NCI-H1417 treated with DMSO at 0.1 percent for 48 hours (cell line): ENCODE measurements at regions not wholly inside any gene's neighbourhood (a gene's known extent, or its start where the extent isn't known, plus 50 kb on each side); places are given as distances from the start of the nearest gene placed in this dataset.
A peak's percentile ranks its signal among the peaks of the same experiment; 100 is the strongest.

Experiments
- DNase-seq: peaks from one replicate; lab custom pipeline; 2025; lab: John Stamatoyannopoulos, UW

- DNase-seq: no peak
These were observed 970.5 kb upstream of the SLC35B3 start for GRCh38 chr6:9405825-9406224.

- no peak for DNase-seq
These were observed 970.0 kb upstream of the SLC35B3 start for GRCh38 chr6:9405369-9405768.

- DNase-seq: no peak
These were observed 969.2 kb upstream of the SLC35B3 start for GRCh38 chr6:9404351-9405146.

- no peak for DNase-seq
These were observed 968.4 kb upstream of the SLC35B3 start for GRCh38 chr6:9403736-9404135.

GRCh38 chr6:9401960-9402359, 966.6 kb upstream of the SLC35B3 start:
- DNase-seq: no peak

GRCh38 chr6:9399916-9400315, 964.6 kb upstream of the SLC35B3 start:
- no peak for DNase-seq

- no peak for DNase-seq
These were observed 963.5 kb upstream of the SLC35B3 start for GRCh38 chr6:9398767-9399373.

GRCh38 chr6:9398071-9398766, 962.9 kb upstream of the SLC35B3 start:
- peak; percentile 78 for DNase-seq

GRCh38 chr6:9388596-9388995, 953.3 kb upstream of the SLC35B3 start:
- DNase-seq: no peak

- no peak for DNase-seq
These were observed 945.2 kb upstream of the SLC35B3 start for GRCh38 chr6:9380568-9380967.

GRCh38 chr6:9373308-9373707, 938.0 kb upstream of the SLC35B3 start:
- DNase-seq: no peak

GRCh38 chr6:9370480-9370879, 935.1 kb upstream of the SLC35B3 start:
- DNase-seq: no peak

GRCh38 chr6:9365378-9365777, 930.0 kb upstream of the SLC35B3 start:
- no peak for DNase-seq

- DNase-seq: no peak
These were observed 926.4 kb upstream of the SLC35B3 start for GRCh38 chr6:9361749-9362148.

- DNase-seq: no peak
These were observed 925.5 kb upstream of the SLC35B3 start for GRCh38 chr6:9360881-9361280.

- no peak for DNase-seq
These were observed 912.3 kb upstream of the SLC35B3 start for GRCh38 chr6:9347608-9348007.

GRCh38 chr6:9346923-9347322, 911.6 kb upstream of the SLC35B3 start:
- no peak for DNase-seq

- no peak for DNase-seq
These were observed 900.1 kb upstream of the SLC35B3 start for GRCh38 chr6:9335431-9335830.

- DNase-seq: no peak
These were observed 899.6 kb upstream of the SLC35B3 start for GRCh38 chr6:9334979-9335378.

GRCh38 chr6:9332241-9332780, 897.0 kb upstream of the SLC35B3 start:
- DNase-seq: no peak

GRCh38 chr6:9316831-9317230, 881.5 kb upstream of the SLC35B3 start:
- no peak for DNase-seq

- DNase-seq: no peak
These were observed 880.8 kb upstream of the SLC35B3 start for GRCh38 chr6:9315966-9316650.
